Astrocyte (in vitro differentiated cells and primary cell): ENCODE measurements at regions not wholly inside any gene's neighbourhood (a gene's known extent, or its start where the extent isn't known, plus 50 kb on each side); places are given as distances from the start of the nearest gene placed in this dataset.

Source experiments
- EZH2 ChIP-seq: IDR thresholded peaks from 2 replicates; pipeline ENCODE4 v1.6.1; 2012; ENCODE audit warnings: mild to moderate bottlenecking, low read length, inconsistent platforms; ENCODE audit not compliant: insufficient read depth
- TF ChIP-seq, protein P1 (sequence below): IDR thresholded peaks from 2 replicates; pipeline ENCODE4 v1.5.1; 2011; ENCODE audit warnings: low read depth, mild to moderate bottlenecking, inconsistent platforms, low read length, moderate library complexity; ENCODE audit not compliant: insufficient read depth

DNA sequence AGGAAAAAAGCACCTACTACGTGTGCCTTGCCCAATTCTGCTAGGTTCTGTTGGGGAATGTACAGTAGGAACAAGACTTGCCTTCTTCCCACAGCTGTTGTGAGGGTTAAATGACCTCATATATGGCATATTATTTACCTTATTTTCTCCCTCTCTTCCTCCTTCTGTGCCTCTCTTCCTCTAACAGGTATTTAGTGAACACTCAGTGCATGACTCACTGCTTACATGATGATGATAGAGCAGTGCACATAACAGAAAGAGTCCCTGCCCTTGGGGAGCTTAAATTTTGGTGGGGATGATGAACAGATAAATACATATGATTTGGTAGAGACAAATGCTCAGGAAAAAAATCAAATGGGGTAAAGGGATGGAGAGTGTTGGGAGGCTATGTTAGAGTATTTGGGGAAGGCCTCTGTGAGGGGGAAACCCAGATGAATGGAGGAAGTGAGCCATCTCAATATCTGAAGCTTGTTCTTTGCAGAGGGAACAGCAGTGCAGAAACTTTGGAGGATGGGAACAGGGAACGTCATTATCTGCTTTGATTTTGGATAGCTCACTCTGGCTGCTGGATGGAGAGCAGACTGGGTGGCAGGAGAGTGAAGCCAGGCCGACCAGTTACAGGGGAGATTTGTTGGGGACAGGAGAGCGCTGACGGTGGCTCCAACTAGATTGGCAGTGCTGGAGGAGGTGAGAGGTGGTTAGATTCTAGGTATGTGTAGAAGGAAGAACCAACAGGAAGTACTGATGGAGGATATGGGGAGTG is 95.5 kb upstream of the TENM4 start:
- TF ChIP-seq, protein P1, sequence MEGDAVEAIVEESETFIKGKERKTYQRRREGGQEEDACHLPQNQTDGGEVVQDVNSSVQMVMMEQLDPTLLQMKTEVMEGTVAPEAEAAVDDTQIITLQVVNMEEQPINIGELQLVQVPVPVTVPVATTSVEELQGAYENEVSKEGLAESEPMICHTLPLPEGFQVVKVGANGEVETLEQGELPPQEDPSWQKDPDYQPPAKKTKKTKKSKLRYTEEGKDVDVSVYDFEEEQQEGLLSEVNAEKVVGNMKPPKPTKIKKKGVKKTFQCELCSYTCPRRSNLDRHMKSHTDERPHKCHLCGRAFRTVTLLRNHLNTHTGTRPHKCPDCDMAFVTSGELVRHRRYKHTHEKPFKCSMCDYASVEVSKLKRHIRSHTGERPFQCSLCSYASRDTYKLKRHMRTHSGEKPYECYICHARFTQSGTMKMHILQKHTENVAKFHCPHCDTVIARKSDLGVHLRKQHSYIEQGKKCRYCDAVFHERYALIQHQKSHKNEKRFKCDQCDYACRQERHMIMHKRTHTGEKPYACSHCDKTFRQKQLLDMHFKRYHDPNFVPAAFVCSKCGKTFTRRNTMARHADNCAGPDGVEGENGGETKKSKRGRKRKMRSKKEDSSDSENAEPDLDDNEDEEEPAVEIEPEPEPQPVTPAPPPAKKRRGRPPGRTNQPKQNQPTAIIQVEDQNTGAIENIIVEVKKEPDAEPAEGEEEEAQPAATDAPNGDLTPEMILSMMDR = no peak
- no peak for TF ChIP-seq EZH2
